WTC11 (cell line): ENCODE measurements at regions not wholly inside any gene's neighbourhood (a gene's known extent, or its start where the extent isn't known, plus 50 kb on each side); places are given as distances from the start of the nearest gene placed in this dataset.

ENCODE experiments used
- ATF1 ChIP-seq: sonication (generic); formaldehyde crosslinking; IDR thresholded peaks from 2 replicates; pipeline ENCODE4 v1.8.1; 2023; ENCODE audit warnings: mild to moderate bottlenecking, moderate library complexity, missing genetic modification reagents
- NFE2L1 ChIP-seq: sonication (generic); formaldehyde crosslinking; IDR thresholded peaks from 2 replicates; pipeline ENCODE4 v1.8.1; 2023; ENCODE audit warnings: missing genetic modification reagents
- TF ChIP-seq, protein P1 (sequence below): fragments of 200-600 bp; IDR thresholded peaks from 2 replicates; pipeline ENCODE4 v1.8.0; 2022; ENCODE audit warnings: antibody characterized with exemption
- TF ChIP-seq, protein P2 (sequence below): sonication (generic); formaldehyde crosslinking; IDR thresholded peaks from 2 replicates; pipeline ENCODE4 v1.8.1; 2023; ENCODE audit warnings: mild to moderate bottlenecking, missing genetic modification reagents, moderate library complexity
- TF ChIP-seq, protein P3 (sequence below): sonication (generic); formaldehyde crosslinking; IDR thresholded peaks from 2 replicates; pipeline ENCODE4 v1.8.1; 2022; ENCODE audit warnings: low read depth, mild to moderate bottlenecking, moderate library complexity, missing genetic modification reagents, borderline replicate concordance

DNA sequence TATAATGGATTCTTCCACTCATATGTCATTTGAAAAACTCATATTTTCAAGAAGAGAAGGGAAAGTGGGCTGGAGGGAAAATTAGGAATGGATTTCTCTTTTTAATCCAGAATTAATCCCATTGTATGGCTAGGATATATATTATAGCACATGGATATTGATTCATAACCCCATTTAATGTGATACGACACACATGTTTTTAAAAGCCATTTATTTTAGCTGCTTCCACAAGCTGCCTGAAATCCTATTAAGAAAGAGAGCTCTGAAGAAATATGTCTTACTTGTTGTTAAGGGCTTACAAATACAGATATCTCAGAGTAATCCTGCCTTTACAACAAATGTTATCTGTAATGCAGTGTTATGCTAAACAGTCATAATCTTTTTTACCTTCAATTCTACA lies 598.6 kb downstream of the AMY1C start:
- TF ChIP-seq NFE2L1 (CRISPR knock-in tag) (no peak), ATF1 (no peak)
- TF ChIP-seq, protein P1, sequence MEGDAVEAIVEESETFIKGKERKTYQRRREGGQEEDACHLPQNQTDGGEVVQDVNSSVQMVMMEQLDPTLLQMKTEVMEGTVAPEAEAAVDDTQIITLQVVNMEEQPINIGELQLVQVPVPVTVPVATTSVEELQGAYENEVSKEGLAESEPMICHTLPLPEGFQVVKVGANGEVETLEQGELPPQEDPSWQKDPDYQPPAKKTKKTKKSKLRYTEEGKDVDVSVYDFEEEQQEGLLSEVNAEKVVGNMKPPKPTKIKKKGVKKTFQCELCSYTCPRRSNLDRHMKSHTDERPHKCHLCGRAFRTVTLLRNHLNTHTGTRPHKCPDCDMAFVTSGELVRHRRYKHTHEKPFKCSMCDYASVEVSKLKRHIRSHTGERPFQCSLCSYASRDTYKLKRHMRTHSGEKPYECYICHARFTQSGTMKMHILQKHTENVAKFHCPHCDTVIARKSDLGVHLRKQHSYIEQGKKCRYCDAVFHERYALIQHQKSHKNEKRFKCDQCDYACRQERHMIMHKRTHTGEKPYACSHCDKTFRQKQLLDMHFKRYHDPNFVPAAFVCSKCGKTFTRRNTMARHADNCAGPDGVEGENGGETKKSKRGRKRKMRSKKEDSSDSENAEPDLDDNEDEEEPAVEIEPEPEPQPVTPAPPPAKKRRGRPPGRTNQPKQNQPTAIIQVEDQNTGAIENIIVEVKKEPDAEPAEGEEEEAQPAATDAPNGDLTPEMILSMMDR: no peak
- TF ChIP-seq, protein P2, sequence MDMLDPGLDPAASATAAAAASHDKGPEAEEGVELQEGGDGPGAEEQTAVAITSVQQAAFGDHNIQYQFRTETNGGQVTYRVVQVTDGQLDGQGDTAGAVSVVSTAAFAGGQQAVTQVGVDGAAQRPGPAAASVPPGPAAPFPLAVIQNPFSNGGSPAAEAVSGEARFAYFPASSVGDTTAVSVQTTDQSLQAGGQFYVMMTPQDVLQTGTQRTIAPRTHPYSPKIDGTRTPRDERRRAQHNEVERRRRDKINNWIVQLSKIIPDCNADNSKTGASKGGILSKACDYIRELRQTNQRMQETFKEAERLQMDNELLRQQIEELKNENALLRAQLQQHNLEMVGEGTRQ (CRISPR knock-in tag): no peak
- TF ChIP-seq, protein P3, sequence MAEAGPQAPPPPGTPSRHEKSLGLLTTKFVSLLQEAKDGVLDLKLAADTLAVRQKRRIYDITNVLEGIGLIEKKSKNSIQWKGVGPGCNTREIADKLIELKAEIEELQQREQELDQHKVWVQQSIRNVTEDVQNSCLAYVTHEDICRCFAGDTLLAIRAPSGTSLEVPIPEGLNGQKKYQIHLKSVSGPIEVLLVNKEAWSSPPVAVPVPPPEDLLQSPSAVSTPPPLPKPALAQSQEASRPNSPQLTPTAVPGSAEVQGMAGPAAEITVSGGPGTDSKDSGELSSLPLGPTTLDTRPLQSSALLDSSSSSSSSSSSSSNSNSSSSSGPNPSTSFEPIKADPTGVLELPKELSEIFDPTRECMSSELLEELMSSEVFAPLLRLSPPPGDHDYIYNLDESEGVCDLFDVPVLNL (CRISPR knock-in tag): no peak
